Coronary artery (tissue), 2 donors: ENCODE measurements at regions not wholly inside any gene's neighbourhood (a gene's known extent, or its start where the extent isn't known, plus 50 kb on each side); places are given as distances from the start of the nearest gene placed in this dataset.

Source experiments
- DNase-seq: peaks from one replicate; pipeline ENCODE4 v3.0.0-alpha.2; 2017; ENCODE audit warnings: low spot score
- H3K27ac ChIP-seq, 2 donors: fragments of 200-600 bp; sonication (generic); one replicate each; pipeline ENCODE4 v1.5.1; 2016 to 2019
- H3K4me3 ChIP-seq: fragments of 200-600 bp; sonication (generic); 2 replicates; pipeline ENCODE4 v1.5.1; 2016; ENCODE audit warnings: mild to moderate bottlenecking, moderate library complexity
- CTCF ChIP-seq: fragments of 200-600 bp; sonication (generic); IDR thresholded peaks from one replicate; pipeline ENCODE4 v1.5.1; 2019; ENCODE audit warnings: antibody characterized with exemption

GRCh38 chr2:155715705-155716104 lies 616.8 kb downstream of the NR4A2 start:
- TF ChIP-seq CTCF: no peak
- DNase-seq: no peak
- H3K4me3 ChIP-seq: no peak overlapping the region
- no peak overlapping the region for H3K27ac ChIP-seq

- TF ChIP-seq CTCF: no peak
- DNase-seq: no peak
- Histone ChIP-seq H3K27ac (no peak overlapping the region), H3K4me3 (no peak overlapping the region)
These were observed 617.5 kb downstream of the NR4A2 start for GRCh38 chr2:155714983-155715382.

GRCh38 chr2:155708071-155708470 lies 624.5 kb downstream of the NR4A2 start:
- no peak for TF ChIP-seq CTCF
- no peak for DNase-seq
- no peak overlapping the region for H3K27ac ChIP-seq
- H3K4me3 ChIP-seq: no peak overlapping the region

- Histone ChIP-seq H3K27ac (no peak overlapping the region), H3K4me3 (no peak overlapping the region)
- no peak for DNase-seq
- no peak for TF ChIP-seq CTCF
These were observed 628.6 kb downstream of the NR4A2 start for GRCh38 chr2:155703917-155704316.

GRCh38 chr2:155703048-155703447 lies 629.5 kb downstream of the NR4A2 start:
- no peak for TF ChIP-seq CTCF
- Histone ChIP-seq H3K4me3 (no peak overlapping the region), H3K27ac (no peak overlapping the region)
- DNase-seq: no peak

- Histone ChIP-seq H3K4me3 (no peak overlapping the region), H3K27ac (no peak overlapping the region)
- DNase-seq: no peak
- TF ChIP-seq CTCF: no peak
These were observed 630.8 kb downstream of the NR4A2 start for GRCh38 chr2:155701721-155702120.

- no peak for TF ChIP-seq CTCF
- no peak overlapping the region for H3K4me3 ChIP-seq
- no peak overlapping the region for H3K27ac ChIP-seq
- no peak for DNase-seq
These were observed 636.0 kb downstream of the NR4A2 start for GRCh38 chr2:155696571-155696970.
